Astrocyte of the cerebellum (primary cell): ENCODE measurements at regions not wholly inside any gene's neighbourhood (a gene's known extent, or its start where the extent isn't known, plus 50 kb on each side); places are given as distances from the start of the nearest gene placed in this dataset.

Experiments used
- DNase-seq: peaks from one replicate; pipeline ENCODE4 v3.0.0-alpha.2; 2011; ENCODE audit warnings: low read depth
- H3K4me3 ChIP-seq: 2 replicates; pipeline ENCODE4 v1.5.1; 2011; ENCODE audit warnings: mild to moderate bottlenecking, low read depth, low read length, moderate library complexity
- CTCF ChIP-seq: IDR thresholded peaks from 2 replicates; pipeline ENCODE4 v1.5.1; 2012; ENCODE audit warnings: low read length, low read depth, moderate library complexity, mild to moderate bottlenecking; ENCODE audit errors: missing control alignments
- in situ Hi-C: cut with HindIII; loops from 2 replicates; pipeline ENCODE4 v1.10.0; 2017; ENCODE audit warnings: low sequenced_read_pairs

- in situ Hi-C loops: no loop called here
- DNase-seq: no peak
- no peak overlapping the region for H3K4me3 ChIP-seq
- TF ChIP-seq CTCF: no peak
These were observed 84.6 kb upstream of the MGMT start for GRCh38 chr10:129382401-129382800.

- in situ Hi-C loops: no loop called here
- no peak for TF ChIP-seq CTCF
- DNase-seq: no peak
- no peak overlapping the region for H3K4me3 ChIP-seq
These were observed 83.4 kb upstream of the MGMT start for GRCh38 chr10:129383651-129384050.

GRCh38 chr10:129385600-129385999 is 81.4 kb upstream of the MGMT start:
- DNase-seq: no peak
- in situ Hi-C loops: loop anchor here (5.0 kb wide), 1 partner anchor 567 kb away; no protein-coding TSS in a partner anchor
- no peak for TF ChIP-seq CTCF
- no peak overlapping the region for H3K4me3 ChIP-seq

GRCh38 chr10:129386415-129387257 is 80.4 kb upstream of the MGMT start:
- DNase-seq: no peak
- no peak for TF ChIP-seq CTCF
- no peak overlapping the region for H3K4me3 ChIP-seq
- in situ Hi-C loops: loop anchor here (5.0 kb wide), 1 partner anchor 566 kb away; no protein-coding TSS in a partner anchor

- no peak overlapping the region for H3K4me3 ChIP-seq
- TF ChIP-seq CTCF: no peak
- in situ Hi-C loops: loop anchor here (5.0 kb wide), 1 partner anchor 565 kb away; no protein-coding TSS in a partner anchor
- no peak for DNase-seq
These were observed 79.8 kb upstream of the MGMT start for GRCh38 chr10:129387258-129387525.

GRCh38 chr10:129388435-129388834 is 78.6 kb upstream of the MGMT start:
- TF ChIP-seq CTCF: no peak
- in situ Hi-C loops: loop anchor here (5.0 kb wide), 1 partner anchor 564 kb away; no protein-coding TSS in a partner anchor
- no peak overlapping the region for H3K4me3 ChIP-seq
- DNase-seq: no peak
